GM18870 (cell line): ENCODE measurements at regions not wholly inside any gene's neighbourhood (a gene's known extent, or its start where the extent isn't known, plus 50 kb on each side); places are given as distances from the start of the nearest gene placed in this dataset.

Experiments used
- ATAC-seq: cut with Tn5 transposase; IDR thresholded peaks from one replicate; pipeline ENCODE4 v1.9.1; 2021; ENCODE audit warnings: moderate library complexity; ENCODE audit not compliant: unreplicated experiment

DNA sequence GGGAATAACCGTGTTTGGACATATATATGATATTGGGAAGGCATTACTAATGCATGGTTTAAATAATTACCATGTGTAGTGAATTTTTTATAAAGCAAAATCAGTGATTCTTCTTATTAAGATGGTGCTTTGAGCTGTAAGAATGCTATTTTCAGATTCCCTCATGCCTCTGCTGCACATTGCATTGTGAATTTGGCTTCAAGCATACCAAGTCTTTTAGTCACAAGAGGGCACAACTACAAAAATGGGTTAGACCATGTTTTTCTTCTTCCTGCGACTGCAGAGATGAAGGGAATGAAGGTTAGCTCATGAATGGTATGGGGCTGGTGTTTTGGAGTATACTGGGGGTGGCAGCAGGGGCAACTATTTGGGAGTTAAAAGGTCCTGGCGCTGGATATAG lies 320.1 kb downstream of the SLC4A3 start:
- no peak for ATAC-seq

DNA sequence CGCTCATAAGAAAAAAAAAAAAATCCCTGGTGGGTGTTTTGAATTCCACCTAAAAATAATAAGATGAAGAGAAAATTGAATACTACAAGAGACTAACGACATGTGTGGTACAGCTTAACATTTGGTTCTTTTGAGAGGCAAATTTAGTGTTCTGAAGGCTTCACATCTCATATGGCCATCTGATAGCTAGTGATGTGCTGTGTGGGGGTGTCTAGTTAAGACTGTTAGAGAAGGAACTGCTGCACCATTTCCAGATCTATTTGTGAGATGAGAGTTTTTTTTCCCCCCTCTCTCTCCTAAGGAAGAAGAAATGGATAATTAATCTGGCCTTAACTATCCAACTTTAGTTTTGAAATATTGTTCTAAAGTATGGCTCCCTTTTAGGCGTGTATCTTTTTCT lies 321.6 kb downstream of the SLC4A3 start:
- ATAC-seq = no peak

- ATAC-seq = no peak
Measured at GRCh38 chr2:219951099-219951498, 323.7 kb downstream of the SLC4A3 start.

DNA sequence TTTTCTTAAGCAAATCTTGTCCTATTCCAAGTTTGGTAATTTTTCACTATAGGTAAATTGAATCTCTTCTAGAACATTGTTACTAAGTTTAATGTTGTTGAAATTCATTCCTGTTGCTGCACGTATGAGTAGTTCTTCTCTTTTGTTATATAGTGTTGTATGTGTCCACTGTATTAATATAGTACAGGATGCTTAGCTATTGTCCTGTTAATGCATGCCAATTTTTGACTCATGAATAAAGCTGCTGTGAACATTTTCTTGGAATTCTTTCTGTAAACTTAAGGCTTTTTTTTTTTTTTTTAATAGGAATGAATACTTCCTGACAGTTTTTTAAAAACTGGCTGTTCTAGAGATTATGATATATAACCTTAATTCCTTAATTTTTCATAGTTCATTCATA lies 326.9 kb downstream of the SLC4A3 start:
- no peak for ATAC-seq

DNA sequence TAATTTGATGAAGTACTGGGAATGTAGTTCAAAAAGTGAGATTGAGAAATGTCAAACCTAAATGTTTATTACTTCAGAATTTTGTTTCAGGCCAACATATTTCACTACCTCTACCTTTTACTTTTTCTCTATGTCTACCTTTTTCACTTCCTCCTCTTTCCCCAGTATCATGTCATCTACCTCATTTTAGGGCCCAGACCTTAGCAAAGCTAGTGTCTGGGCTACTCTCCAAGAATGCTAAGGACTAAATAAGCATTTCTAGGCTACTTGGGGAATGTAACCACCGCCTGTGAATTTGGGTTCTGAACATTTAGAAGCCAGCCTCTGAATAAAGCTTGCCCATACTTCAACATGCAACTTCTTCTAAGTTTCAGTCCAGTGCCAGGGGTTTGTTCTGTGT lies 330.4 kb downstream of the SLC4A3 start:
- no peak for ATAC-seq

GRCh38 chr2:219958941-219959340 lies 331.5 kb downstream of the SLC4A3 start:
- no peak for ATAC-seq

DNA sequence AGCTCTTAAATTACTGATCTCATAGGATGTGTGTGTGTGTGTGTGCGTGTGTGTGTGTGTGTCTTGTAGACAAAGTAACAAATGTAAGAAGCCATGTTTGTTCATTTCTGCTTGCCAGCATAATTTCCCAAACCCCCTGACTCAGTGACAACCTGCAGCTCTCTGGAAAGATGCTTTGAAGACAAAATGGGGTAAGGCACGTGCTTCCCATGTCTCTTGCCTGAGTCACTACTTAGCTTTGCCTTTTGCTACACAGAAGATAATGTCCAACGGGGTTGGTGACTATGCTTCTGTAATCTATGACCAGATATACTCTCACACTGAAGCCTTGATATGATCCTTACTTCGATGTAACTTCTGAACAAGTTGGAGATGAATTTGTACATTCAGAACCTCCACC lies 332.0 kb downstream of the SLC4A3 start:
- no peak for ATAC-seq

- ATAC-seq = no peak
Measured at GRCh38 chr2:219961947-219962498, 334.6 kb downstream of the SLC4A3 start.

DNA sequence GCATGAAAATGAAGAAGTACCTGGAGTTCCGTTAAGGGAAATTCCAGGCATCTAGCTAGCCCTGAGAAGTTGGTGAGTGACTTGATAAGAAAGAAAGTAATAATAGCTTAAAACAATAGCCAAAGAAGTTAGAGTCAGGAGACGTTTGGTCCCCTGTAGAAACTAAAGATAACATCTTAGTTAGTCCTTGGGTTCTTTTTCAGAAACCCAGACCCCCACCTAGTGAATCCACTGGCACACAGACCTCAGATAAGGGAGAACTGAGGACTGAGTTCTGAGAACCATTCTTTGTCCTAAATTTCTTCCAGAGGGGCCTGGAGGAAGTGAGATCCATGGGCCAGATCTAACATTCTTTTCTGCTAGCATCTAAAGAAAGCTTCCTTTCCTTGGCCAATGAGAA lies 335.4 kb downstream of the SLC4A3 start:
- ATAC-seq = no peak

- ATAC-seq = no peak
Measured at GRCh38 chr2:219965287-219966194, 338.1 kb downstream of the SLC4A3 start.

DNA sequence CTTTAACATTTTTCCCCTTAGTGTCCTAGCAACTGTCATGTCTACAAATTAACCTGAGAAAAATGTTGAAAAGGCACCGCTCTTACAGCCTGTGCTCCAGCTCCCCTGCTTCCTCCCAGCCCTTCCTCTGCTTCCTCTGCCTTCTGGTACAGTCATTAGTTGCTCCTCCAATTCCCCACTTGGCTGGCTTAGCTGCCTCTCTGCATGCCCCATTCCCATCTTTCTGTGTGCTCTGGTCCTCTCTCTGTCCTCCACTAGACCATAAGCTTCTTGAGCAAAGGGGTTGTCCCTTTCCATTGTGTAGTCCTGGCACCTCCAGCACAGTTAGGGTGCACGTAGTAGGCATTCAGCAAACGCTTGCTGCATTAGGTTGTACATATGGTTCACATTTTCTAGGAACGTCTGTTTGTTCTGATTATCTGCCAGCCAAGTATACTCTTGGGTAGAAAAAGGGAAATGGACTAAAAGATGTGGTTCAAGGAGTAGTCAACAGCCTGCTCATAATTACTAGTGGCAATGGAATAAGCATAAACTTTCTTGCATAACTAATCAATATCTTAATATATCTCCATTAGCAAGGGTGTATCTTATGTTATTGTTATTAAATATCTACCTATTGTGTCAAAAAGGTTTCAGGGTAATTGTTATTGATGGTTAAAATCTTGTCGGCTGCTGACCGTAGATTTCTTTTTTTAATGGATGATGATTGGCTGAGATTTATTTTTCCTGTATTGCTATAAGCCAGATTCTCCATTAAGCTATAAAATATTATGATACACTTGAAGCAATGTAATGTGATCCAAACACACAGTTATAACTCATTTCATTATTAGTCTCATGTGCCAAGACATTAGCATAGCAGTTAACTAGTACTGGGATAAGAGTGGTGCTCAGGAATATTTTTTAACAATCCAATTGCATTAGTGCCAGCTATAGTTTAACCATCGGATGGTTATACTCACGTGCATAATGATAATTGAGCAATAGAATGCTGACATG lies 340.1 kb downstream of the SLC4A3 start:
- ATAC-seq = no peak

- no peak for ATAC-seq
Measured at GRCh38 chr2:219968685-219969345, 341.4 kb downstream of the SLC4A3 start.

DNA sequence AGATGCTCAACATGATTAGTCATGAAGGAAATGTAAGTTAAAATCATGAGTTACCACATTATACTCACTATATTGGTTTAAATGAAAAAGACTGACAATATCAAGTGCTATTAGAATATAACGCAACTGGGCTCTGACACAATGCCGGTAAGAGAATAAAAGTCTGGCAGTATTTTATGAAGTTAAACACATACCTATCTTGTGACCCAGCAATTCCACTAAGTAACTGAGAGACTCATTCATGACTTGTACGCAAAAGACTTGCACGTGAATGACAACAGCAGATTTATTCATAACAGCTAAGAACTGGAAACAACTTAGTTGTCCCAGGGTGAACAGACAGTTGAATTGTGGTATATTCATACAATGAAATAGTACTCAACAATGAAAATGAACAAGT lies 342.1 kb downstream of the SLC4A3 start:
- ATAC-seq = no peak

DNA sequence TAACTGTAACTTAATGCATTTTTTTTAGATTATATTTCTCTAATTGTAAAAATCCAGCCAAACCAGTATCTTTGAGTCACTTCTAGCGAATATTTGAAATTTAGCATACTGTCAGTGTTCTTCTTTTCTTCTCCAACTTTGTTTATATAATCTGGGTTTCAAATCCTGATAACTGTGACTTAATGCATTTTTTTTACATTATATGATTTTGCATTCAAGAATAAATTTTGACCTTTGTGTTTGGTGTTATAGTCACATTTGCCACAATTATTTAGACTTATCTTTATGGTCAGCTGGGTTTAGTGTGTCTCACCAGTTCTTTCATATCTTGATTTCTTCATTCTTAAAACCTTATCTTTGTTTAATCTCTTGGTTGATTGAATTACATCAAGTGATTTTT lies 345.7 kb downstream of the SLC4A3 start:
- no peak for ATAC-seq

GRCh38 chr2:219976871-219977270 lies 349.4 kb downstream of the SLC4A3 start:
- ATAC-seq = no peak

GRCh38 chr2:219980638-219981037 lies 353.2 kb downstream of the SLC4A3 start:
- no peak for ATAC-seq

DNA sequence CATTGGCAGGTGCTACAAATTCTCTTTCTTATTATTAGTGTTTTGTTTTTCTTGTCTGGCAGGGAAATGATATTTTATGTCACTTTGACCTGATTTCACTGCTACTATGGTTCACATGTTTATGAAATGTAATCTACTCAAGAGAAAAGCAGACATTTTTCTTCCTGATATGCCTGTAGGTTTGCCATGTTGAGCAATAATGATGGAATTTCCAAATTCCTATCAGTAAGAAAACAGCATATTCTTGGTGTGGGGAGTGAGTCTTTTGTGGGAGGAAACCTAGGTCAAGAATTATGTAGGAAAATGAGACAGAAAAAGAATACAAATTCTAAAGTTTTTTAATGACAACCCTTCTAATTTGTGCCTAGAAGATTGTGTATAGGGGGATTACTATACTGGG lies 356.4 kb downstream of the SLC4A3 start:
- no peak for ATAC-seq

GRCh38 chr2:219985017-219985416 lies 357.6 kb downstream of the SLC4A3 start:
- peak; percentile 77 for ATAC-seq

DNA sequence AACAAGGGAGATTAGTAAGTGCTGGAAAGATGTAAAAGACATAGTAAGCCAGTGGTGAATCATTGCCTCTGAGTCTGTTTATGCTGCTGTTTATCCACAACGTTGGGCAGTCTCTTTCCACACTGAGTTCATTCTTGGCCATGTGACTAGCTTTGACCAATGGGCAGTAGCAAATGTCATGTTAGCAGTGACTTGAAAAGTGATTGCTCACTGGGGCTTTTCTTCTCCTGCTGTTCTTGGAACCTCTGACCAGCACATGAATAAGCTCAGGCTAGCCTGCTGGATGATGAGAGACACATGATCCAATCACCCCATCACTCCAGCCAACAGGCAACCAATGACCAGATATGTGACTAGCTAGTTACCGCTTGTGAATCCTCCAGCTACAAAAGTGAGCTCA lies 360.4 kb downstream of the SLC4A3 start:
- no peak for ATAC-seq

- no peak for ATAC-seq
Measured at GRCh38 chr2:219989744-219990143, 362.3 kb downstream of the SLC4A3 start.

GRCh38 chr2:219991116-219991515 lies 363.7 kb downstream of the SLC4A3 start:
- no peak for ATAC-seq
